KOPT-K1 (cell line): ENCODE measurements at regions not wholly inside any gene's neighbourhood (a gene's known extent, or its start where the extent isn't known, plus 50 kb on each side); places are given as distances from the start of the nearest gene placed in this dataset.

Experiments
- H3K27ac ChIP-seq: fragments of 200-600 bp; sonication (generic); 2 replicates; pipeline ENCODE4 v1.5.1; 2016; ENCODE audit warnings: antibody characterized with exemption, mild to moderate bottlenecking, low read depth, low read length; ENCODE audit not compliant: poor library complexity, severe bottlenecking
- H3K36me3 ChIP-seq: fragments of 200-600 bp; sonication (generic); 2 replicates; pipeline ENCODE4 v1.5.1; 2017; ENCODE audit warnings: antibody characterized with exemption, mild to moderate bottlenecking, low read length, moderate library complexity; ENCODE audit not compliant: insufficient read depth
- H3K9me3 ChIP-seq: fragments of 200-600 bp; sonication (generic); 2 replicates; pipeline ENCODE4 v1.5.1; 2017; ENCODE audit warnings: antibody characterized with exemption, low read length, mild to moderate bottlenecking; ENCODE audit not compliant: insufficient read depth, poor library complexity, severe bottlenecking

DNA sequence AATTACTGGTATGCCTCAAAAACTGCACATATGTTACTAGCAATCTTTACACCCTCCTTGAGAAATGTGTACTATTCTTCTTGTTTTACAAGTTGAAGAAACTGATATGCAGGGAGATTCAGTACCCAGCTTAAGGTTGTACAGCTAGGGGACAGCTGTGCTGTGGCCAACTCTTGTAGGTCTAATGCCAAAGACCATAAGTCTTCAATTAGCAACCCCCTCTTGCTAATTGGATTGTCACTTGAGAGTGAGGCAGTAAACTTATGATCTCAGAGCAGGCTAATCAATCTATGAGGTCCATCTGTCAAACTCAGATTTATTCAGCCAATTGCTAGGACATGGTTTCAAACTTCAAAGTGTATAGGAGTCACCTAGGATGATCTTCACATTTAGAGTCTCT lies 492.0 kb upstream of the USP24 start:
- Histone ChIP-seq H3K27ac (no peak overlapping the region), H3K36me3 (no peaks in the 10 kb centered on the region)

DNA sequence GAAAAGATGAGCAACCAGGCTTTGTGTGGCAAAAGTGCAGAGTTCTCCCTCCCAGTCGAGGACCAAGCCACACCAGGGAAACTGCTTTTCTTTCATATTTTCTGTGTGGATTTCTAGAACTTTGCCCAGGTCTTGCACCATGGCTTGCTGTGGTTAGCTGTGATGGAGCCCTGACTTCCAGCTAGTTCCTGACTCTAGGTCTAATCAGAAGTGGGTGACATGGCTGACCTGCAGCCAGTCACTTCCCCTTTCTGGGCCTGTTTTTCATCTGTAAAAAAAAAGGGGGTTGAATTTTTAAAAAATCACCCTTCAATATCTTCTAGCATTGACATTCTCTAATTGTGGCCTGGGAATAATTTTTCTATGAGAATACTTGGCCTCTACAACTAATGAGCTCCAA lies 491.2 kb upstream of the USP24 start:
- Histone ChIP-seq H3K9me3 (no peaks in the 10 kb centered on the region), H3K27ac (no peak overlapping the region), H3K36me3 (no peaks in the 10 kb centered on the region)

More for the DNA sequence above, 492.0 kb upstream of the USP24 start:
- no peaks in the 10 kb centered on the region for H3K9me3 ChIP-seq

DNA sequence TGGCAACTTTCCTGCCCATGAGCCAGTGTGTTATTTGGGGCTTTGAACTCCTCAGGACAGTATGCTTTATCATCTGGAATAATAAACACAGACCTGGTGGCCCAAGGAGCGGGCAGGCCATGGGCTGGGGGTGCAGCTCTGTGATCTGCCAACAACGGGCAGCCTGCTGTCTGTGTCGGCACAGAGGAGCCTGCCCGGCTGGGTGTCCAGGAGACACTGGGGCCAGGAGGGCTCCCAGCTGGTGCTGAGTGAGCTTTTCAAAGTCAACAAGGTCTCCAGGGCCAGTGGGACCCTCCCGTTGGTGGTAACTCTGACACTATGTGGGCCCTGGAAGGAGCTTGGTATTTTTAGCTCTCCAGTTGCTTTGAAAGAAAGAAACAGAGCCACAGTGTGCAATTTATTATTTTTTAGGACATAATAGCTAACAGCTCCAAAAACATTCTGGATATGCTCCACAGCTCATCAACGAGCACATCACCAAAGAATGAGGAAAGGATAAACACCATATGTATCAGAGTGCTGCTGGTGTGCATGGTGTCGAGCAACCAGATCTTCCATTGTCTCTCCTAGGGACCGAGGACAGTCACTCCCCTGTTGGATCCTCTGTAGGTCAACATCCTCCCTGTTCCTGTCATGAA lies 488.7 kb upstream of the USP24 start:
- Histone ChIP-seq H3K9me3 (no peaks in the 10 kb centered on the region), H3K36me3 (no peaks in the 10 kb centered on the region), H3K27ac (no peak overlapping the region)

DNA sequence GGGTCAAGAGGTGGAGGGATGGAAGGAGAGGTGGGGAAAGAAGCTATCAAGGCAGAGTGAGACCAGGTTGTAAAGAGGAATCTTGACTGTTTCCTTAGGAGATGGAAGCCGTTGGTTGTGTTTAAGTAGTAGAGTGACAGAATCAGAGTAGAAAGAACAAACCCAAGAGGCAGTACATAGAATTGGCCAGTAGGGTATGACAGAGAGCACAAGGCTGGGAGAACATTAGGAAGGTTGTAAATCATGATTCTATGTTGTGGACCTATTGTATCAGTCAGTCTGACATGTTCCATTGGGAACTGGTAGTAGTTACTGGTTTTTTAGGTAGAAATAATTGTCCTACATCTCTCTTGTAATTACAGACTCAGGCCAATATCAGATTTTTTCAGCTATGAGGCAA lies 486.9 kb upstream of the USP24 start:
- Histone ChIP-seq H3K36me3 (no peaks in the 10 kb centered on the region), H3K9me3 (no peaks in the 10 kb centered on the region), H3K27ac (no peak overlapping the region)

DNA sequence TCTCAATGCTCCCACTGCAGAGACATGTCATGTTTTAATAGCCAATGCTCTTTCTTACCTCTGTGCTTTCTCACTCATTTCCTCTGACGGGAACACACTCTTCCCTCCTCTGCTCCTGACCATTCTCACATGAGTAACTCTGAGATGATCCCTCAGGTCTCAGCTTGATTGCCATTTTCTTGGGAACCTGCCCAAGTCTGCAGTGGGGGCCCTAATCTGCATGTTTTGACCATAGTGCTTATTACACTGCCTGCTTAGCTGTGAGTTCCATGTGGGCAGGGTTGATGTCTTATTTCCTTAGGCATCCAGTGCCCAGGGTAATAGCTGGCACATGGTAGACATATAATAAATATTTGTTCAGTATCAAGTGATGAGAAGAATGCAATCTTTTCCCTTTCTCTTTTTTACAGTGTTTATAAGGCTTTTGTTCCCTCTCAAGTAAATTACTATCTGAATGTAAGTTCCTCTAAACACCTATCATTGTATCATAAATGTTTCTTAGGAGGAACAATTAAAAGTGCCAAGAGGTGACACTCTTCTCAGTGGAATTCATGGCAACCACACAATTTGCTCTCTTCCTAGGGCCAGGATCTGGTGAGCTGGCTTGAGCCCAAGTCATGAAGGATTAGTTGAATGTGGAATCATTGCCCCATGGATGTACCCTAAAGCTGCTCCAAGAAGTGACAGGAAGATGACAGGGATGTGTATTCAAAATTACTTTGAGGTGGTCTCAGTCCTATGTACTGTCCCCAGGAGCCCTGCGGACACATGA lies 485.4 kb upstream of the USP24 start:
- Histone ChIP-seq H3K9me3 (no peaks in the 10 kb centered on the region), H3K27ac (no peak overlapping the region), H3K36me3 (no peaks in the 10 kb centered on the region)

DNA sequence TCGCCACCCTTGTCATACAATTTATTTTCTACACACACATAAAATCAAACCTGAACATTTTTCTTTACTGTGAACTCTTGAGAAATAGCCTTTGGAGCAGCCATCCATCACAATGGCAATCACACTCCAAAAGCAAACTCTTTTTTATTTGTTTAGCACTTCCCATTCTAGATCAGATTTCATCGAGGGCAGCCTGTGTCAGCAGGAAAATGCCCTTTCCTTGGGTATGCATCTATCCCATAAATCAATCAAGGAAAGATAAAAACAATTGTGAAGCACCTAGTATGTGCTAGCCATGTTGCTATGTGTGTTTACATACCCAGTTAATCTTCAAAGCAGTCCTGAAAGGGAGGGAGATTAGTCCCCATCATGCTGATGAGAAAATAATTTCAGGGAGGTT lies 484.1 kb upstream of the USP24 start:
- Histone ChIP-seq H3K36me3 (no peaks in the 10 kb centered on the region), H3K9me3 (no peaks in the 10 kb centered on the region), H3K27ac (no peak overlapping the region)

DNA sequence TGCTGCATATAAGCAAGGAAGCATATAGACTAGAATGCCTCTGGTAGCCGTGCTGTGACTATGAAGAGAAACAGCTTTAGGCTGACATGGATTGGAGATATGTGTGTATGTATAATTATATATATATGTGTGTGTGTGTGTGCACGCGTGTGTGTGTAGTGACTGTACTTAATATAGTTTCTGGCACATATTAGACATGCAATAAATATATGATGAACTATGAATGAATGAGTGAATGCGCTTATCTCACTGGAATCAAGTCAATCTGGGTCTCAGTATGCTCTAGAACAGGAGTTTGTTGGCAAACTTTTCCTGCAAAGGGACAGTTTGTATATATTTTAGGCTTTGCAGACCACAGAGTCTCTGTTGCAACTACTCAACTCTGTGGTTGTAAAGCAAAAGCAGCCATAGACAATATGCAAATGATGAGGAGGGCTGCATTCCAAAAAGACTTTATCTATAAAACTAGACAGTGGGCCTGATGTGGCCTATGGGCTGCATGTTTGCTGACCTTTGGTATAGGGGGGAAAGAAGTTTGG lies 482.9 kb upstream of the USP24 start:
- H3K27ac ChIP-seq, result no peak overlapping the region
- H3K9me3 ChIP-seq, result no peaks in the 10 kb centered on the region
- no peaks in the 10 kb centered on the region for H3K36me3 ChIP-seq

DNA sequence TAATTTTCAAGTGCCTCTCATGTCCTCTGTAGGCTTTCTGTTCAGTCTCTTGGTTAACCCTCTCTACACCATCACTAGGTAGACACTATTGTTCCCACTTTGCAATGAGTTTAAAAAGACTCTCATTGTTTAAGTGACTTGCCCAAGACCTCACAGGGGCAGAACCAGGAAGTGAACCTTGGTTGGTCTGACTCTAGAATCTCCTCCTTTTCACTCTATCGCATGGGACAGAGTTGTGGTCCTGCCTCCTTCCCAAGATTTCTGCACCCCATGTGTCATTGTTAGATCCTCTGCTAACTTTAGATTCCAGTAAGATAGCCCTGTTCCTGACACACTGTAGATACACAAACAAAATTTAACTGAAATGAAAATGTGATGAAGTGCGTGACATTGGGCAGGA lies 481.7 kb upstream of the USP24 start:
- no peaks in the 10 kb centered on the region for H3K36me3 ChIP-seq
- H3K27ac ChIP-seq, result no peak overlapping the region
- H3K9me3 ChIP-seq, result no peaks in the 10 kb centered on the region

DNA sequence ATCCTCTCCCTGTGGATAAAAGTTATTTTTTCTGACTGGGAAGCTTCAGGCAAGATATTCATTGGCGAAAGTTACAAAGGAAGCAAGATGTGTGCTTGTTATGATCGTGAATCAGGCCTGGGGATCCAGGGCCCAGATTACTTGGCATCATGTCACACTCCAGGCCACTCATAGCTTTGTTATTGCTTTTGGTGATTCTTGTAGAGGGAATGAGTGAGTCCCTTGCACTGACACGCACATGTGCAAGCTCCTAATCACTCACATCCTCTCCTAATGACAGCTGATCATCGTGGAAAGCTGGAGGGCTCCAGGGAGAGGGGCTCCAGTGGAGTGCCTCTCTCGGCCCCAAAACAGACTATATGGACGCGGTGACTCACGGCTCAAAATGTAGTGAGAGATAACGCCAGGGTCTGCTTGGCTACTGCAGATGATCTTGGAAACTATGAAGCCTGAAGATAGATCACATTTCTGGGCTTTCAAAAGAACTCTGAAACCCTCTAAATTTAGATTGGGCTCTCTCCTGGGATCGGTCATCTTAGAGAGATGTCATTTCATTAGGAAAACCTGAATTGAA lies 481.1 kb upstream of the USP24 start:
- H3K36me3 ChIP-seq, result no peaks in the 10 kb centered on the region
- H3K27ac ChIP-seq, result no peak overlapping the region
- no peaks in the 10 kb centered on the region for H3K9me3 ChIP-seq

DNA sequence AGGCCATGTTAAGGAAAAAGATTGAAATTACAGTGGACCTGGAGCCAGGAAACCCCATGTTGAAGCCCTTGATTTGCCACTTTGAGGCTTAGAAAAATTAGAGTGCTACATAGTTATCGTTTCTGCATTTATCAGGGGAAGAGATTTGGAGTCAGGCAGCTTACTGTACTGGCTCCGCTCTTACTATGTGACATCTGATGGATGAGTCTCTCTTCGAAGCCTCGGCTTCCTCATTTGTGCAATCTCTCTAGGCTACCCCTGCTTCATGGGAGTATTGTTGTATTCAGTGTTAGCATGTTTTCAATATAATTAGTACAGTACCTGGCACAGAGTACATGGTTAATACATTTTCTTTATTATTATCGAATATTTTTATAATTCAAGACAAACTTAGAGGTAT lies 480.4 kb upstream of the USP24 start:
- Histone ChIP-seq H3K27ac (no peak overlapping the region), H3K36me3 (no peaks in the 10 kb centered on the region), H3K9me3 (no peaks in the 10 kb centered on the region)

DNA sequence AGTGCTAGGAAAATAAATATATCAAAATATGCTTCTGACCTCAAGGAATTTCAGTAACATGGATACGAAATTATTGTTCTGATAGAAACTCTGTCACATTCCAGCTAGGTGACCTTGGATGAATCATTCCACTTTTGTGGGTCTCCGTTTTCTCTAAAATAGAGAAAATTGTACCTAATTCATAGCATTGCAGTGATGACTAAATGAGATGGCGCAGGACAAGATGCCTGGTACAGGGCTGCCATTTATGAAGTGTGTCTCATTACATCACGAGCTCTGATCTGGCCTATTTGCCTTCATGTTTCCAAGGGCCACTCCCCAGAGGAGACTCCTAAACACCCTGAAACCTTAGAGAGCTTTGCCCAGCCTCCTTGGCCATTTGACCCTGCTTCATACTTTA lies 480.0 kb upstream of the USP24 start:
- Histone ChIP-seq H3K9me3 (no peaks in the 10 kb centered on the region), H3K27ac (no peak overlapping the region), H3K36me3 (no peaks in the 10 kb centered on the region)

DNA sequence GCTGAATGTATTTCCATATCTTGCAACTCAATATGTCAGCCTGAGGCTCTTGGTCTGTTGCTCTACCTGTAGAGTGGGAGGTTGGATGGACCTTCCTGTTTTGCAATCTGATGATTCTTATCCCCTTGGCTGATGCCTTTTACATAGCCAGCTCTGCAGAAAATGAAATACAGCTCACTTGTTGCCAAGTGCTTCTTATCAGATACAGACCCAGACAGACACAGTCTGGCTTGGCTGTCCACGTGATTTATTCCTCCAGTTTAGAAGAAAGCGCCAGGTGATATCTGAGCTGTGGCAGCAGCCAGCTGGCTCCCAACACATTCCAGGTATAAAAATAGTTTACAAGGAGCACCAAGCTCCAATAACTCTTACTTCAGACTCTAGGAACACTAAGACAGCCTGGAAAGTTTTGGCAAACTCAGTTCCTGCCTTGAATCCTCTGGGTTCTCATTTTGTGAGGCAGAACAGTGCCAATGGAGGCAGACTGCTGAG lies 479.2 kb upstream of the USP24 start:
- no peaks in the 10 kb centered on the region for H3K9me3 ChIP-seq
- no peaks in the 10 kb centered on the region for H3K36me3 ChIP-seq
- H3K27ac ChIP-seq, result no peak overlapping the region

DNA sequence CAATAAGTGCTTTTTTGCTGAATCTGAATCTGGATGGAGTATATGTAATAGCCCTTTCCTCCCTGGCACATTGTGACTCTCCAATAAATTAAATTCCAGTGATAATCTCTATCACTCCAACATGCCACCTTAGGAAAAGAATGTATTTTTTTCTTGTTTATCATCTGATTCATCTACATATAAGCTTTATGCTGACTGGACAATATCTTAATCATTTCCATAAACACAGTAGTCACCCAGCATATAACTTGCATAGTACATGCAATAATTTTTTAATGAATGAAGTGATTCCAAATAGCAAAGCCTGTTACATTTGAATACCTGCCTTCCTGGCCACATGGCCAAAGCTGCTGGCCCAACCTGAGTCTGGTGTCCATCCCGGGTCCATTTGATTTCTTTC lies 477.6 kb upstream of the USP24 start:
- Histone ChIP-seq H3K9me3 (no peaks in the 10 kb centered on the region), H3K36me3 (no peaks in the 10 kb centered on the region), H3K27ac (no peak overlapping the region)

DNA sequence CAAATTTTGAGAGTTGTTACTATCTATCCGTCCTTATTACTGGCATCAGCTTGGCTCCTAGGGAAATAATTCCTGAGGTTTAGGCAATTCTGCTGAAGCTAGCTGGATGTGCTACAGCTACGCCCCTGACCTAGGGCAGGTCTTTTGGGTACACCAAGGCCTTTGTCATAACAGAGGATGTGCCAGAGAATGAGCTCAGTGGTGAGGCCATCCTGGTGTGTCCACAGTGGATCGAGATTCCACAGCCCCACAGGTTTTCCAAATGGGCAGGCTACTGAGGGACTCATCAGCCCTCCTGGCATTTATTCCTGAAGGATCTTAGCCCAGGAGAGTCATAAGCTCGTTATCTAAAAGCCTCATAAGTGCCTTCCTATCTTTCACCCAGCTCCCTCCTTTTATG lies 475.2 kb upstream of the USP24 start:
- no peaks in the 10 kb centered on the region for H3K36me3 ChIP-seq
- no peaks in the 10 kb centered on the region for H3K9me3 ChIP-seq
- H3K27ac ChIP-seq, result no peak overlapping the region

DNA sequence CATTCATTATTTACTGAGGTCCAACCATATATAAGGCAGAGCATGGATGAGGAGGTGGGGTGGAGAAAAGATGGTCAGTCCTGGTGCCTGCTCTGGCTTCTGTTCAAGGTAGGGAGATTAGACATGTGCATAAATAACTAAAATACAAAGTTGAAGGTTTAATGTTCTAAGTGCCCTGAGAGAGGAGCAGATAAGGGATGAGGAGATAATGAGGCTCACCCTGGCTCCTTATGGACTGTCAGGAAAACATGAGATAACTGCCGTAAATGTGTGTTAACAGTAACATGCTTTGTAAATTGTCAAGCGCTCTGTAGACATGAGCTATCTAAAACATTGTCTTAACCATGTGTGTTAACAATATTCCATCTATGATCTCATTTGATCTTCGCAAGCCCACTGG lies 474.6 kb upstream of the USP24 start:
- H3K27ac ChIP-seq, result no peak overlapping the region
- H3K36me3 ChIP-seq, result no peaks in the 10 kb centered on the region
- H3K9me3 ChIP-seq, result no peaks in the 10 kb centered on the region
